ENCODE measurements at regions not wholly inside any gene's neighbourhood (a gene's known extent, or its start where the extent isn't known, plus 50 kb on each side); places are given as distances from the start of the nearest gene placed in this dataset.

- TF ChIP-seq CTCF (IDR thresholded peaks at IDR 0.05) (no peak), POLR2A (IDR thresholded peaks at IDR 0.05) (no peak)
Observed at GRCh38 chr13:59601993-59602392, 561.7 kb downstream of the DIAPH3 start.
